ENCODE measurements at regions not wholly inside any gene's neighbourhood (a gene's known extent, or its start where the extent isn't known, plus 50 kb on each side); places are given as distances from the start of the nearest gene placed in this dataset.

DNA sequence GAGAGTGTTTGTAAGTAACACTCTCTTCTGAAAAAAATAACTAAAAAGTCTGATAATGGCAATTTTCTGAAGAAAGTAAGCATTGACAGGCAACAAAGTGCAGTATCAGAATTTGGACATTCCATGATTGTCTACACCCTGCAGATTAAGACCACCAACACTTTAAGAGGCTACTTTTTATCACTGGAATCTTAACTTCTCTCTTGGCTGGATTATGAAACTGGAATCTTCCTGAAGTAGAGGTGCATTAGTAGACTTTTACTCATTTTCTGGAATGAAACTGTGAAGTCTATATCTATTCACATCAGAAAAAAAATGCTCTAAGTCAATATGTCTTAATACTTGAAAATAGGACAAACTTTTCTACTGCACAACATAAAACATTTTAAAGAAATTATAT, 547.5 kb downstream of the COL12A1 start:
- Histone ChIP-seq H2BK15ac (replicated peaks; ENCODE audit: low read depth) (no peak overlapping the region), H2BK120ac (ENCODE audit: low read depth, low read length) (no peak overlapping the region), H3K36me3 (ENCODE audit: control insufficient read depth, insufficient read depth, low read length) (no peaks in the 10 kb centered on the region)

DNA sequence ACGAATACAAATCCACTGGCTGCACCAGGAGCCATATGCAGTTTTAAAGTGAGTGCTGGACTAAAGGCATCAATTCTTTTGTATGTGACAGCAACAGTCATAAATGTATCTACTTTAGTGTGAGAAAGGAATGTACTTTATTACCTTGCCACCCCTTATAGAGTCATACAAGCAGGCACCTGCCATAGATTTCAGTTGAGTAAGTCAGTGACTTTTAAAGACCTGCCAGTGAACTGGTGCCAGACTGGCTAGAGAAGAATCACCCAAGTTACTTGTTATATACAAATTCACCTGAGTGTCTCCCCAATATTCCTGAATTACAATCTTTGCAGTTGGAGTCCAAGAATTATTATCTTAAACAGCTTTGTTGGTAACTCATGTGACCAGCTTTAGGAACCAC, 547.9 kb downstream of the COL12A1 start:
- H3K4ac ChIP-seq (ENCODE audit: low read depth, low read length) = no peak overlapping the region
- H3K79me1 ChIP-seq (ENCODE audit: low read length) = no peaks in the 10 kb centered on the region
- no CpG with 5 or more reads among the region's 1 CpG for WGBS (ENCODE audit: extremely low coverage, insufficient coverage, low lambda C conversion rate)
- H2BK120ac ChIP-seq (ENCODE audit: low read depth, low read length) = no peak overlapping the region
- H3K4me3 ChIP-seq (ENCODE audit: low read length) = no peak overlapping the region
- no peak overlapping the region for H4K8ac ChIP-seq (ENCODE audit: low read depth, low read length)
- H3K36me3 ChIP-seq (ENCODE audit: control insufficient read depth, insufficient read depth, low read length) = no peaks in the 10 kb centered on the region
- H3K27ac ChIP-seq (ENCODE audit: low read depth, low read length) = no peak overlapping the region
- no peak overlapping the region for H3K56ac ChIP-seq (ENCODE audit: low read length)
- no peak for DNase-seq
- no peak overlapping the region for H2AK5ac ChIP-seq (ENCODE audit: low read length)
- no peaks in the 10 kb centered on the region for H3K79me2 ChIP-seq (ENCODE audit: control insufficient read depth, insufficient read depth, low read length)
- H3K18ac ChIP-seq (ENCODE audit: low read length) = no peak overlapping the region
- no peak overlapping the region for H4K5ac ChIP-seq (ENCODE audit: low read length)
- H3K4me1 ChIP-seq (ENCODE audit: control insufficient read depth, low read depth, low read length) = no peaks in the 10 kb centered on the region
- H3K27me3 ChIP-seq (ENCODE audit: insufficient read depth, low read length, poor library complexity) = no peaks in the 10 kb centered on the region
- H2BK15ac ChIP-seq (replicated peaks; ENCODE audit: low read depth) = no peak overlapping the region
- no peak overlapping the region for H3K4me2 ChIP-seq (ENCODE audit: low read length)
- H3K9ac ChIP-seq (ENCODE audit: low read length) = no peak overlapping the region
- H3K23ac ChIP-seq (ENCODE audit: low read length) = no peak overlapping the region
- no peak overlapping the region for H2BK5ac ChIP-seq (ENCODE audit: low read length)

More for the DNA sequence above, 547.5 kb downstream of the COL12A1 start:
- H3K56ac ChIP-seq (ENCODE audit: low read length) = no peak overlapping the region
- no peaks in the 10 kb centered on the region for H3K79me2 ChIP-seq (ENCODE audit: control insufficient read depth, insufficient read depth, low read length)
- no peak overlapping the region for H4K5ac ChIP-seq (ENCODE audit: low read length)
- H3K4me2 ChIP-seq (ENCODE audit: low read length) = no peak overlapping the region
- no peak overlapping the region for H3K9ac ChIP-seq (ENCODE audit: low read length)
- H3K18ac ChIP-seq (ENCODE audit: low read length) = no peak overlapping the region
- no peak overlapping the region for H3K23ac ChIP-seq (ENCODE audit: low read length)
- H3K4ac ChIP-seq (ENCODE audit: low read depth, low read length) = no peak overlapping the region
- H3K79me1 ChIP-seq (ENCODE audit: low read length) = no peaks in the 10 kb centered on the region
- no peak overlapping the region for H4K8ac ChIP-seq (ENCODE audit: low read depth, low read length)
- no peaks in the 10 kb centered on the region for H3K4me1 ChIP-seq (ENCODE audit: control insufficient read depth, low read depth, low read length)
- no peaks in the 10 kb centered on the region for H3K27me3 ChIP-seq (ENCODE audit: insufficient read depth, low read length, poor library complexity)
- H2AK5ac ChIP-seq (ENCODE audit: low read length) = no peak overlapping the region
- no peak overlapping the region for H3K27ac ChIP-seq (ENCODE audit: low read depth, low read length)
- DNase-seq = no peak
- no peak overlapping the region for H2BK5ac ChIP-seq (ENCODE audit: low read length)
- H3K4me3 ChIP-seq (ENCODE audit: low read length) = no peak overlapping the region

DNA sequence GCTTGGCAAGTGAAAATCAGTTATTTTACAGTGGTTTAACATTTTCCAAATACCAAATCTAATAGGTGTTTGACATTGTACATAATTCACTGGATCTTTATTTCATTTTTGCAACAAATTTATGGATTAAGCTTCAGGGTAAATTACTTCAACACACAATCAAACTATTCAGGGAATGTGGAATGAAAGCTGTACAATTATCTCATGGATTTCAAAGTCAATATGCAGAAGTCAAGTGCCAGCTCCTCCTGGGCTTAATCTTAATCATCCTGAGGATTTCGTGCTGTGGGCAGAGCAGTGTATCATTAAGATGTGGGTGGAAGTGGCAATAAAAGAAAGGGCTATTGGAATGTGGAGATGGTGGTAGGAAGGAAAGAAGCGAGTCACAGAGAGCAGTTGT, 548.8 kb downstream of the COL12A1 start:
- no peak overlapping the region for H2BK15ac ChIP-seq (replicated peaks; ENCODE audit: low read depth)
- no peak overlapping the region for H4K5ac ChIP-seq (ENCODE audit: low read length)
- H3K4me3 ChIP-seq (ENCODE audit: low read length) = no peak overlapping the region
- H3K36me3 ChIP-seq (ENCODE audit: control insufficient read depth, insufficient read depth, low read length) = no peaks in the 10 kb centered on the region
- H4K8ac ChIP-seq (ENCODE audit: low read depth, low read length) = no peak overlapping the region
- no peak overlapping the region for H3K18ac ChIP-seq (ENCODE audit: low read length)
- no peaks in the 10 kb centered on the region for H3K79me1 ChIP-seq (ENCODE audit: low read length)
- H3K4ac ChIP-seq (ENCODE audit: low read depth, low read length) = no peak overlapping the region
- no CpG with 5 or more reads among the region's 2 CpGs for whole genome bisulfite sequencing (ENCODE audit: extremely low coverage, insufficient coverage, low lambda C conversion rate)
- DNase-seq = no peak
- H2BK120ac ChIP-seq (ENCODE audit: low read depth, low read length) = no peak overlapping the region
- H3K4me2 ChIP-seq (ENCODE audit: low read length) = no peak overlapping the region
- no peak overlapping the region for H3K56ac ChIP-seq (ENCODE audit: low read length)
- H3K27ac ChIP-seq (ENCODE audit: low read depth, low read length) = no peak overlapping the region
- H3K27me3 ChIP-seq (ENCODE audit: insufficient read depth, low read length, poor library complexity) = no peaks in the 10 kb centered on the region
- H3K23ac ChIP-seq (ENCODE audit: low read length) = no peak overlapping the region
- no peak overlapping the region for H2AK5ac ChIP-seq (ENCODE audit: low read length)
- H3K4me1 ChIP-seq (ENCODE audit: control insufficient read depth, low read depth, low read length) = no peaks in the 10 kb centered on the region
- no peak overlapping the region for H2BK5ac ChIP-seq (ENCODE audit: low read length)
- H3K79me2 ChIP-seq (ENCODE audit: control insufficient read depth, insufficient read depth, low read length) = no peaks in the 10 kb centered on the region
- no peak overlapping the region for H3K9ac ChIP-seq (ENCODE audit: low read length)

DNA sequence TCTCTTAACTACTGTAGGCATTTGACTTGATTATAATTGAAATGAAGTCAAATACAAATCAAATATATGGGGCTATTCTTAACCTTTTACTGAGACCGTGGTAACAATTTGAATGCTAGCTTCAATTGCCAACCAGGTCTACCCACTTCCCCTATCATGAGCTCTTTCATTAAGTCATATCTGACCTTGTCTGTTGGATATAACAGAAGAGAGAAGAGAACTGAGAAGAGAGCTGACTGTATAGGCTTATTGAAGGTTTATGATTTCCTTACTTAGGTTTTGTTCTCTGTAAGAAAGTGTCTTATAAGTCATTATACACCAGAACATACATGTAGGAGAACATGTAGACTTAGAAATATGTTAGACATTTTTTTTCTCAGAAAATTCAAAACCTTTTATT, 549.4 kb downstream of the COL12A1 start:
- no CpG with 5 or more reads among the region's 1 CpG for WGBS (ENCODE audit: extremely low coverage, insufficient coverage, low lambda C conversion rate)
- Histone ChIP-seq H2AK5ac (ENCODE audit: low read length) (no peak overlapping the region), H3K36me3 (ENCODE audit: control insufficient read depth, insufficient read depth, low read length) (no peaks in the 10 kb centered on the region), H3K4me2 (ENCODE audit: low read length) (no peak overlapping the region), H3K79me2 (ENCODE audit: control insufficient read depth, insufficient read depth, low read length) (no peaks in the 10 kb centered on the region), H2BK120ac (ENCODE audit: low read depth, low read length) (no peak overlapping the region), H3K18ac (ENCODE audit: low read length) (no peak overlapping the region), H3K79me1 (ENCODE audit: low read length) (no peaks in the 10 kb centered on the region), H3K4me3 (ENCODE audit: low read length) (no peak overlapping the region), H4K5ac (ENCODE audit: low read length) (no peak overlapping the region), H3K23ac (ENCODE audit: low read length) (no peak overlapping the region), H4K8ac (ENCODE audit: low read depth, low read length) (no peak overlapping the region), H2BK15ac (replicated peaks; ENCODE audit: low read depth) (no peak overlapping the region), H3K56ac (ENCODE audit: low read length) (no peak overlapping the region), H3K9ac (ENCODE audit: low read length) (no peak overlapping the region), H2BK5ac (ENCODE audit: low read length) (no peak overlapping the region), H3K4me1 (ENCODE audit: control insufficient read depth, low read depth, low read length) (no peaks in the 10 kb centered on the region), H3K27ac (ENCODE audit: low read depth, low read length) (no peak overlapping the region), H3K27me3 (ENCODE audit: insufficient read depth, low read length, poor library complexity) (no peaks in the 10 kb centered on the region), H3K4ac (ENCODE audit: low read depth, low read length) (no peak overlapping the region)
- DNase-seq = no peak

DNA sequence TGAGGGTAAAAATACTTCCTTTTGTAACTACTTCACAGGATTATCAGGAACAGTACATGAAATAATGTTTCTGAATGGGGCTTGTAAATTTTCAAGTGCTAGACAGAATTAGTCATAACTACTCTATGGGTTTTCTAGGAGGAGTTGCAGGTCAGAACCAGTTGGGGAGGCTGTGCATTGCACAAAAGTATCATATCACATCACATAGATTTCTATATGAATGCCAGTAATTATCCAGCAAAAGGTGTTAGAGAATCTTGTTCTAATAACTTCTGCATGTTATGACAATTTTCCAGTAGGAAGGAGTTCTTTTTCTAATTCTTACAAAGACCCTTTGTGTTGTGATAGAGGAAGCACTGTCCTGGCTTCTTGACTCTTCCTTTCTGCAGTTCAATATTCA, 551.6 kb downstream of the COL12A1 start:
- H4K8ac ChIP-seq (ENCODE audit: low read depth, low read length) = no peak overlapping the region
- no peak overlapping the region for H3K18ac ChIP-seq (ENCODE audit: low read length)
- DNase-seq = no peak
- no peak overlapping the region for H3K4me3 ChIP-seq (ENCODE audit: low read length)
- no peak overlapping the region for H3K4me2 ChIP-seq (ENCODE audit: low read length)
- H3K27me3 ChIP-seq (ENCODE audit: insufficient read depth, low read length, poor library complexity) = no peaks in the 10 kb centered on the region
- no peak overlapping the region for H2BK120ac ChIP-seq (ENCODE audit: low read depth, low read length)
- H4K5ac ChIP-seq (ENCODE audit: low read length) = no peak overlapping the region
- H3K79me2 ChIP-seq (ENCODE audit: control insufficient read depth, insufficient read depth, low read length) = no peaks in the 10 kb centered on the region
- no peak overlapping the region for H3K23ac ChIP-seq (ENCODE audit: low read length)
- H3K79me1 ChIP-seq (ENCODE audit: low read length) = no peaks in the 10 kb centered on the region
- H2BK15ac ChIP-seq (replicated peaks; ENCODE audit: low read depth) = no peak overlapping the region
- no peak overlapping the region for H3K27ac ChIP-seq (ENCODE audit: low read depth, low read length)
- no peak overlapping the region for H3K9ac ChIP-seq (ENCODE audit: low read length)
- no peak overlapping the region for H3K56ac ChIP-seq (ENCODE audit: low read length)
- no peaks in the 10 kb centered on the region for H3K36me3 ChIP-seq (ENCODE audit: control insufficient read depth, insufficient read depth, low read length)
- no peak overlapping the region for H3K4ac ChIP-seq (ENCODE audit: low read depth, low read length)
- H2BK5ac ChIP-seq (ENCODE audit: low read length) = no peak overlapping the region
- no peaks in the 10 kb centered on the region for H3K4me1 ChIP-seq (ENCODE audit: control insufficient read depth, low read depth, low read length)
- H2AK5ac ChIP-seq (ENCODE audit: low read length) = no peak overlapping the region

DNA sequence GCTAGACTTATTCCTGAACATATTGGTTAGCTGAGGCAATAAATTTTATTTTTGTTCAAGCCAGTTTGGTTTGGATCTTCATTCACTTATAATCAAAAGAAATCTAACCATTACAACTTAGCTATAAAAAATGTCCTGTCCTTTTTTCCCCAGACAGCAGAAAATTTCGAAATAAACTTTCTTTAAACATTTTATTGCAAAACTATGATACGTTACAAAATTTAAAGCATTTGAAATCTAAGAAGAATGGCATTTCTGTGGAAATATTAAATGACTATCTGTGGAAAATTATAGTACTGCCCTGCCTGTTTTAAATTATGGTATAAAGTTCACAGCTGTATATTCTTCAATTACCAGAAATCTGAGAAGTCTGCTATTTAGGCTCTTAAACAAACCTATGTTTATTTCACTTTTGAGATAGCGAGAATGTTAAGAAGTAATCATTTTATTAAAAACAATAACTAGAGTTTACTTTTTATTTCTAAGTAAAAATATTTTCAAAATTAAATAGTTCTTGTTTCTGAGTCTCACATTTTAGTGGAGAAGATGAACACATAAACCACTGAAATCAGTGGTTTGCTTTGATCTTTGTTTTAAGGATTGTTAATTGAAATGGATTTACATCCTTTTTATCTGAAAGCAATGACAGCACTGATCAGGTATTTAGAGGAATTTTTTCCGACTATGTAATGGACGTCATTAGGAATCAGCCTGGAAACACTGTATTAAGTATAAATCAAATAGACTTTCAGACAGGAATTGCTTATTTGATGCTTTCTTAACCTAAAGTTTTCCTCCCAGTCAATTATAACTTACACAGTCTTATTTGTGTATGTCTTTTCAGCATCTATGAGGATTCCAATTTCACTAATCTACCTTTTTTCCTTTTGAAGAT, 553.7 kb downstream of the COL12A1 start:
- Histone ChIP-seq H3K18ac (ENCODE audit: low read length) (no peak overlapping the region), H3K56ac (ENCODE audit: low read length) (no peak overlapping the region), H3K27ac (ENCODE audit: low read depth, low read length) (no peak overlapping the region), H2BK120ac (ENCODE audit: low read depth, low read length) (no peak overlapping the region), H3K4me2 (ENCODE audit: low read length) (no peak overlapping the region), H3K9ac (ENCODE audit: low read length) (no peak overlapping the region), H3K27me3 (ENCODE audit: insufficient read depth, low read length, poor library complexity) (no peaks in the 10 kb centered on the region), H2AK5ac (ENCODE audit: low read length) (no peak overlapping the region), H3K23ac (ENCODE audit: low read length) (no peak overlapping the region), H3K36me3 (ENCODE audit: control insufficient read depth, insufficient read depth, low read length) (no peaks in the 10 kb centered on the region), H3K4me3 (ENCODE audit: low read length) (no peak overlapping the region), H4K5ac (ENCODE audit: low read length) (no peak overlapping the region), H3K4me1 (ENCODE audit: control insufficient read depth, low read depth, low read length) (no peaks in the 10 kb centered on the region), H3K79me2 (ENCODE audit: control insufficient read depth, insufficient read depth, low read length) (no peaks in the 10 kb centered on the region), H3K79me1 (ENCODE audit: low read length) (no peaks in the 10 kb centered on the region), H3K4ac (ENCODE audit: low read depth, low read length) (no peak overlapping the region), H2BK15ac (replicated peaks; ENCODE audit: low read depth) (no peak overlapping the region), H2BK5ac (ENCODE audit: low read length) (no peak overlapping the region), H4K8ac (ENCODE audit: low read depth, low read length) (no peak overlapping the region)
- DNase-seq = peak; percentile 15
- WGBS (ENCODE audit: extremely low coverage, insufficient coverage, low lambda C conversion rate) = 100% methylated on average over 2 of the region's 5 CpGs
